NCI-H2171 treated with DMSO at 0.1 percent for 48 hours (cell line): ENCODE measurements at regions not wholly inside any gene's neighbourhood (a gene's known extent, or its start where the extent isn't known, plus 50 kb on each side); places are given as distances from the start of the nearest gene placed in this dataset.
"Not testable (repeated sequence)": the region's sequence is repeated elsewhere in the genome, so short reads cannot be mapped to it uniquely, and the experiment has no call there.

Experiments
- DNase-seq: peaks from one replicate; lab custom pipeline; 2025; lab: John Stamatoyannopoulos, UW

- not testable (repeated sequence) for DNase-seq
These were observed 575.0 kb downstream of the PDHA2 start for GRCh38 chr4:96414853-96415252.

GRCh38 chr4:96429657-96430056 lies 589.8 kb downstream of the PDHA2 start:
- DNase-seq = no peak

GRCh38 chr4:96431094-96431493 lies 591.2 kb downstream of the PDHA2 start:
- DNase-seq = no peak

DNA sequence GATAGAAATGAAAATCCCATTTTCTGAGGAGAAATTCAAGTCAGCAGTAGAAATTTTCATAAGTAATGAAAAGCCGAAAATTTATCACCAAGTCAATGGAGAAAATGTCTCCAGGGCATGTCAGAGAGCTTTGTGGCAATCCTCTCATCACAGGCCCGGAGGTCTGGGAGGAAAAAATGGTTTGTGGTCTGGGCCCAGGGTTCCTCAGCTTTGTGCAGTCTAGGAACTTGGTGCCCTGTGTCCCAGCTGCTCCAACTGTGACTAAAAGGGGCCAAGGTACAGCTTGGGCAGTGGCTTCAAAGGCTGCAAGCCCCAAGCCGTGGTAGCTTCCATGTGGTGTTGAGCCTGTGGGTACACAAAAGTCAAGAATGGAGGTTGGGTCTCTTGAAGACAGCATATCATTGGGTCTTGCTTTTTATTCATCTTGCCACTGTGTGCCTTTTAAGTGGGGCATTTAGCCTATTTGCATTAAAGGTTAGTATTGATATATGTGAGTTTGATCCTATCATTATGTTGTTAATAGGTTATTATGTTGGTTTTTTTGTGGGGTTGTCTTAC lies 608.5 kb downstream of the PDHA2 start:
- DNase-seq = no peak

DNA sequence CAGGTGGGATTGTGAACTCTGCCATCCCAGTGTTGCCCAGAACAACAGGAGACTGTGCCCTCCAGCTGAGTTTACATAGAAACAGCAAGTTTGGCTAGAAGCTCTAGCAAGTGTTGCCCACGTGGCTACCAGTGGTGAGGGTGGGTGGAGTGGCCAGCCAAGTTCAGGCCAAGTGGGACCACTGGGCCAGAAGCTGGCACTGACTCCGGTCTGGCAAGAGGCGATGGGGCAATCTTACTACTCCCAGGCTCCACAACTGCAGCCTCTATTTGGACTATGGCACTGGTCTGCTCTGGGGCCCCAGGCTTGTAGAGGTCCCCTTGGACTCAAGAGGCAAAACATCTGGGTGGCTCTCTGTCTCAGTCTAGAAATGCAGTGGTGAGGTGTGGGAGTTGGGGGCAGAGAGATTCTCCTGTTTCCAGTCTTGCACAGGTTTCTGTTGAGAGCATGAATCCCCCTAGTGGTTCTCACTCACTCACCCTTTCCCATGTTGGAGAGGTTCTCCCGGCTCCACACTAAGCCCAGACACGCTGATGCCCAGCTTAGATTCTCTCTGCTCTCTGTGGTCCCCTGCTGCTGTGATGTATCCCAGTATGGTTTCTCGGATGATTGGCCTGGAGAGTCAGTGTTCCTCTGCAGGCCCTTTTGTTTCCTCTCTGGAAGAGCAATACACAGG lies 615.3 kb downstream of the PDHA2 start:
- DNase-seq = no peak

- DNase-seq = not testable (repeated sequence)
These were observed 618.1 kb downstream of the PDHA2 start for GRCh38 chr4:96458031-96458430.

- no peak for DNase-seq
These were observed 619.2 kb downstream of the PDHA2 start for GRCh38 chr4:96459105-96459504.

GRCh38 chr4:96465834-96466233 lies 625.9 kb downstream of the PDHA2 start:
- DNase-seq = no peak

DNA sequence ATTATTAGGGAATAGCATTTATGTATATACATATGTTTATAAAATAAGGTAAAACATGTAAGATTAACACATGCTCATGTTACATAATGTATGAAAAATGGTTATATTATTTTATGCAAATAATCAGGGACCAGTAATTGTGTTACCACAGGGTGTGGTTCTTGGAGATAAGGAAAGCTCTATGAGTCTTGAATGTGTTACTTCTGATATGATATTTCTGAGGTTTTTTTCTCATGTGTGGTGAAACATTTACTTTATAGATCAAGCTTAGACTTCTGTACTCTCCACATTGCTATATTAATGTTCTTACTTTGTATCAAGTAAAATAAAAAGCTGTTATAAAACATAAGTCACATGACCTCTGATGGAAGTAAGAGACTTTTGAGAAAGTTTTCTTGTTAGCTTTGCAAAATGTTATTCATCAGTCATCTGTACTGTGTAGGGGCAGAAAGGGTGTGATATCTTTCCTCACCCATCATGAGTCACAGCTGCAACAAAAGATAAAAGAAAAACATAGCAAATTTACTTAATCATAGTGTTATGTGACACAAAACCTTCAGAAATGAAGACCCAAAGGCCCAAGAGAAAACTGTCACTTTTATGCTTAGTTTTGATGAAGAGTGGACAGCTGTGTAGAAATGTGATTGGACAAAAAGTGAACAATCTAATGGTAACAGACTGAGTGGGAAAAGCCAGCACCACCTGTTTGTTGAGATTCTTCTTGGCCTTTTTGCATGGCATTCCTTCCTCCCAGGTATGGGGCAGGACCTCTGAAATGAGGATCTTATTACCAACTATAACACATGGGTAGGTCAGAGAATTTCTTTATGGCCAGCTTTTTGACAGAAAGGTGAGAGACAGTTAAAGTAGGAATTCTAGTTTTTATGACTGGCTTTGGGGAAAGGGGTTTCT lies 632.3 kb downstream of the PDHA2 start:
- DNase-seq = no peak

DNA sequence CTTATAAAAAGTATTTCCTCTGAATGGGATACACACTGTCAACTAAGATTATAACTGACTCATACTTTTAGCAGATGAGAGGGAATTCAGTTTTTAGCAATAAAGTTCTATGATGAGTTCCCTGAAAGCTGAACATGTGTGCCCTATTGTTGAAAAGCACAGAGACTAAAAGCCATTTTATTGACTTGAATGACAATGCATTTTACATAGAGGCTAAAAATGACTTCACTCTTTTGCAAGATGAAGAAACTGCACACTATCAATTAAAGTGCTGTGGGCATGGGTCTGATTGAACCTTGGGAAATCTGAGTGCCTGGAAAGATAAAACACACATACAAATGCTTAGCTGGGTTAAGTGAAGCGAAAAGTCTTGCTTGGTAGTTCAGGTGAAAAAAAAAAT lies 633.4 kb downstream of the PDHA2 start:
- DNase-seq = no peak

DNA sequence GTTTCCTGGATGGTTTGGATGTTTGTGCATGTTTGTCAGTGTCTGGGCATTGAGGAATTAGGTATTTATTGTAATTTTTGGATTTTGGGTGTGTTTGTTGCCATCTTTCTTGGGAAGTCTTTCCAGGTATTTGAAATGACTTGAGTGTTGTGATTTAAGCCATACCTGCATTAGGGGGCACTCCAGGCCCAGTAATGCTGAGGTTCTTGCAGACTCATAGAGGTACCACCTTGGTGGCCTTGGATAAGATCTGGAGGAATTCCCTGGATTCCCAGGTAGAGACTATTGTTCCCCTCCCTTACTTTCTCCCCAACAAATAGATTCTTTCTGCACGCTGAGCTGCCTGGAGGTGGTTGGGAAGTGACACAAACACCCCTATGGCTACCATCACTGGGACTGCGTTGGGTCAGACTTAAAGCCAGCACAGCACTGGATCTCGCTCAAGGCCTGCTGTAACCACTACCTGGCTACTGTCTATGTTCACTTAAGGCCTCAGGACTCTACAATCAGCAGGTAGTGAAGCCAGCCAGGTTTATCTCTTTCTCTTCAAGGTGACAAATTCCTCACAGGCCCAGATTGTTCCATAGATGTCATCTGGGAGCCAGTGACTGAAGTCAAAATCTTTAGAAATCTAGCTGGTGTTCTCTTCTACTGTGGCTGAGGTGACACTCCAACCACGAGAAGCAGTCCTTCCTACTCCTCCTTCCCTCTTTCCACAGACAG lies 643.6 kb downstream of the PDHA2 start:
- DNase-seq = no peak

GRCh38 chr4:96486563-96486962 lies 646.7 kb downstream of the PDHA2 start:
- DNase-seq = no peak

DNA sequence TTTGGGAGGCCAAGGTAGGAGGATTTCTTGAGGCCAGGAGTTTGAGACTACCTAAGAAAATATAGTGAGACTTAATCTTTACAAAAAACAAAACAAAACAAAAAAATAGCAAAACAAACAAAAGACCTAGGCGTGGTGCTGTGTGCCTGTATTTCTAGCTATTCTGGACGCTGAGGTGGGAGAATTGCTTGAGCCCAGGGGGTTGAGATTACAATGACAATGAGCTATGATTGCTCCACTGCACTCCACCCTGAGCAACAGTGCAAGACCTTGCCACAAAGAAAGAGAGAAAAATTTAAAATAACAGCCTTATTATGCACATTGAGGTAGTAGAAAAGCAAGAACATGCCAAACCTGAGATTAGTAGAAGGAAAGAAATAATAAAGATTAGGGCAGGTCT lies 657.7 kb downstream of the PDHA2 start:
- no peak for DNase-seq

- DNase-seq = no peak
These were observed 664.5 kb downstream of the PDHA2 start for GRCh38 chr4:96504386-96504785.

GRCh38 chr4:96509039-96509741 lies 669.3 kb downstream of the PDHA2 start:
- no peak for DNase-seq

DNA sequence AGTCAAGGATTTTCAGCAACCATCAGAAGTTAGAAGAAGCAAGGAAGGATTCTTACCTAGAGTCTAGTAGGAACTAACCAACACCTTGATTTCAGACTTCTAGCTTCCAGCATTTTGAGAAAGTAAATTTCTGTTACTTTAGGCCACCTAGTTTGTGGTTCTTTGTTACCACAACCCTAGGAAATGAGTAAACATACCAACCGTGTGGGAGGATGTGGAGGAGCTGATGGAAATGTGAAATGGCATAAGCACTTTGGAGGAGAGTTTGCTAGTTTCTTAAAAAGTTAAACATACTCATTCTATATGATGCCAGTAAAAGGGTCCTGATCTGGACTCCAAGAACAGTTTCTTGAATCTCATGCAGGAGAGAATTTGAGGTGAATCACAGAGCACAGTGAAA lies 679.4 kb downstream of the PDHA2 start:
- DNase-seq = no peak

DNA sequence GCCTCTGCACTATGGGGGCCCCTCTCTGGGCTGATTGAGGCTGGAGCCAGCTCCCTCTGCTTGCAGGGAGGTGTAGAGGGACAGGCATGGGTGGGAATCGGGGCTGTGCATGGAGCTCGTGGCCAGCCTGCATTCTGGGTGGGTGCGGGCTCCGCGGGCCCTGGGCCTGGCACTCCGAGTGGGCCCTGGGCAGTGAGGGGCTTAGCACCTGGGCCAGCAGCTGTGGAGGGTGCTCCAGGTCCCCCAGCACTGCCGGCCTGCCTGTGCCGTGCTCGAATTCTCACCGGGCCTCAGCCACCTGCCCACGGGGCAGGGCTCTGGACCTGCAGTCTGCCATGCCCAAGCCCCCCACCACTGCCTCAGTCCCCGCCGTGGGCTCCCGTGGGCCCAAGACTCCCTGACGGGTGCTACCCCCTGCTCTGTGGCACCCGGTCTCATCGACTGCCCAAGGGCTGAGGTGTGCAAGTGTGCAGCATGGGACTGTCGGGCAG lies 681.2 kb downstream of the PDHA2 start:
- no peak for DNase-seq

DNA sequence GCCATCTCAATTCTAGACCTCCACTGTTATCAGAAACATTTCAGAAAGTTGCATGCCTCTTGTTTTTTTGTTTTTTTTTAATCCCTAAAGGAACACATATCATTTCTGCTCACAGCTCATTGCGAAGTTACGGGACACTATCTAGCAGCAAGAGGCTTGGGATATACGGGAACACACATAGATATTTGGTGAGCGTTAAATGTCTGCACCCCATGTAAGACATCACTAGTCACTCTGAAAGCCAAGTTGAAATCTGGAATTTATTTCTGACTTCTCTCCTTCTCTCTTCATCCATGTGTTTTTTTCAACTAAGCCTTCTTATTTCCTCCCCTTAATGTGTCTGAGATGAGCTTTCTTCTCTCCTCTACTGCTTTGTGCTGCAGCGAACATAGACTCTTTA lies 683.7 kb downstream of the PDHA2 start:
- no peak for DNase-seq

DNA sequence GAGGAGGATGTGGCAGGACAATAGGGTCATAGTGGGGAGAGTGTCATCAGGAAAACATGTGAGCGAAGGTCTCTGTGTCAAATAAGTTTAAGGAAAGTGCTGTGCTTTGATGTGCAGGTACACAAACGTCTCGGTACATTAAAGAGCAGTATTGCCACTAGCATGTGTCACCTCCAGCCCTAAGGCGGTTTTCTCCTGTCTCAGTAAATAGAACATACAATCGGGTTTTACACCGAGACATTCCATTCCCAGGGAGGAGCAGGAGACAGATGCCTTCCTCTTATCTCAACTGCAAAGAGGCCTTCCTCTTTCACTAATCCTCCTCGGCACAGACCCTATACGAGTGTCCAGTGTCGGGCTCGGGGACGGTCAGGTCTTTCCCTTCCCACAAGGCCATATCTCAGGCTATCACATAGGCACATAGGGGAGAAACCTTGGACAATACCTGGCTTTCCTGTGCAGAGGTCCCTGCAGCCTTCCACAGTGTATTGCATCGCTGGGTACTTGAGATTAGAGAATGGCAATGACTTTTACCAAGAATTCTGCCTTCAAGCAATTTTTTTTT lies 684.5 kb downstream of the PDHA2 start:
- DNase-seq = no peak

DNA sequence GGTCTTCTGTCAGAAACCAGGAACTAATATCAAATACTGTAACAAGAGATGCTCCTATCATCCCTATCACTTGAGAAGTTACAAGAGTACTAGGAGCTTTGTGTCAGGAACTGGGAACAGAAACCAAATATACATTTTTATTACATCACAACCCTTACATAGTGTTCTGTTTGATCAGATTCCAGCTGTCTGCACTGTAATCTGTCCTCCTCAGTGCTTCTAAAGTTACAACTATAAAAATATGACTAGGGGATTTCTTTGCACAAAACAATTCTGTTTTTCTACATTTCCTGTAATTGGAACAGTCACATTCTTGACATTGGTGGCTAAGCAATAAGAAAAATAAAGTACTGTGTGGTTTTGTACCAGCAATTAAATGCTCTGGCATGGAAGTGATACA lies 686.0 kb downstream of the PDHA2 start:
- DNase-seq = no peak

GRCh38 chr4:96526625-96527024 lies 686.7 kb downstream of the PDHA2 start:
- DNase-seq = no peak
